Activated CD4-positive, CD25-positive, alpha-beta regulatory T cell treated with anti-CD3 and anti-CD28 coated beads, Interleukin-2, amount 50 U/mL, for 16 hours (primary cell): ENCODE measurements at regions not wholly inside any gene's neighbourhood (a gene's known extent, or its start where the extent isn't known, plus 50 kb on each side); places are given as distances from the start of the nearest gene placed in this dataset.
"Not testable (repeated sequence)": the region's sequence is repeated elsewhere in the genome, so short reads cannot be mapped to it uniquely, and the experiment has no call there.

ENCODE experiments used
- DNase-seq: peaks from one replicate; pipeline ENCODE4 v3.0.0-alpha.2; 2020; ENCODE audit warnings: low read depth, low spot score

GRCh38 chr7:68873616-68874015 lies 724.7 kb upstream of the AUTS2 start:
- no peak for DNase-seq

GRCh38 chr7:68875857-68876256 lies 722.4 kb upstream of the AUTS2 start:
- DNase-seq = no peak

- not testable (repeated sequence) for DNase-seq
Measured at GRCh38 chr7:68887116-68887515, 711.2 kb upstream of the AUTS2 start.

GRCh38 chr7:68888971-68889385 lies 709.3 kb upstream of the AUTS2 start:
- no peak for DNase-seq

- DNase-seq = no peak
Measured at GRCh38 chr7:68892236-68892635, 706.0 kb upstream of the AUTS2 start.

- DNase-seq = no peak
Measured at GRCh38 chr7:68893411-68893810, 704.9 kb upstream of the AUTS2 start.

GRCh38 chr7:68899156-68899555 lies 699.1 kb upstream of the AUTS2 start:
- not testable (repeated sequence) for DNase-seq

GRCh38 chr7:68900096-68900495 lies 698.2 kb upstream of the AUTS2 start:
- no peak for DNase-seq

GRCh38 chr7:68904630-68905029 lies 693.6 kb upstream of the AUTS2 start:
- no peak for DNase-seq

GRCh38 chr7:68911754-68912153 lies 686.5 kb upstream of the AUTS2 start:
- no peak for DNase-seq

- no peak for DNase-seq
Measured at GRCh38 chr7:68914006-68914405, 684.3 kb upstream of the AUTS2 start.

- DNase-seq = no peak
Measured at GRCh38 chr7:68917041-68917651, 681.1 kb upstream of the AUTS2 start.

- no peak for DNase-seq
Measured at GRCh38 chr7:68918621-68919020, 679.7 kb upstream of the AUTS2 start.

GRCh38 chr7:68922850-68923249 lies 675.4 kb upstream of the AUTS2 start:
- DNase-seq = no peak

- DNase-seq = no peak
Measured at GRCh38 chr7:68925241-68925640, 673.0 kb upstream of the AUTS2 start.

- no peak for DNase-seq
Measured at GRCh38 chr7:68929781-68930261, 668.5 kb upstream of the AUTS2 start.

GRCh38 chr7:68936471-68937035 lies 661.7 kb upstream of the AUTS2 start:
- DNase-seq = no peak

GRCh38 chr7:68938151-68938550 lies 660.1 kb upstream of the AUTS2 start:
- DNase-seq = no peak

GRCh38 chr7:68943786-68944185 lies 654.5 kb upstream of the AUTS2 start:
- no peak for DNase-seq

GRCh38 chr7:68955656-68956055 lies 642.6 kb upstream of the AUTS2 start:
- DNase-seq = no peak

GRCh38 chr7:68958571-68958970 lies 639.7 kb upstream of the AUTS2 start:
- no peak for DNase-seq

- no peak for DNase-seq
Measured at GRCh38 chr7:68963552-68963951, 634.7 kb upstream of the AUTS2 start.

GRCh38 chr7:68964060-68964459 lies 634.2 kb upstream of the AUTS2 start:
- DNase-seq = no peak

GRCh38 chr7:68965351-68965750 lies 632.9 kb upstream of the AUTS2 start:
- DNase-seq = no peak
